A673 (cell line): ENCODE measurements at regions not wholly inside any gene's neighbourhood (a gene's known extent, or its start where the extent isn't known, plus 50 kb on each side); places are given as distances from the start of the nearest gene placed in this dataset.

Experiments used
- BruUV-seq: library from RNA; stranded (reverse); fragments of 400-500 nt; replicated peaks from 2 replicates; lab custom pipeline; 2021; lab: Mats Ljungman, UMichigan
- CTCF ChIA-PET: fragments of 300-600 bp; sonication (Branson Sonifier 250); formaldehyde crosslinking; loops from one replicate; lab custom pipeline; 2022; ENCODE audit warnings: antibody characterized with exemption; lab: Charles Lee
- POLR2A ChIA-PET: fragments of 300-600 bp; sonication (Branson Sonifier 250); formaldehyde crosslinking; loops from one replicate; lab custom pipeline; 2022; ENCODE audit warnings: antibody characterized with exemption; ENCODE audit not compliant: low non-redundant PET; lab: Charles Lee
- DNase-seq: peaks from one replicate; pipeline ENCODE4 v3.0.0-alpha.2; 2015; ENCODE audit warnings: low spot score
- H3K27ac ChIP-seq: fragments of 200-600 bp; sonication (generic); 2 replicates; pipeline ENCODE4 v1.5.1; 2016; ENCODE audit warnings: mixed run types, low read depth, mild to moderate bottlenecking, mixed read lengths, antibody characterized with exemption, low read length; ENCODE audit not compliant: poor library complexity, severe bottlenecking
- H3K27me3 ChIP-seq: fragments of 200-600 bp; sonication (generic); replicated peaks from 2 replicates; pipeline ENCODE4 v1.6.1; 2017; ENCODE audit warnings: mixed run types, low read depth, mild to moderate bottlenecking, mixed read lengths, antibody characterized with exemption, low read length; ENCODE audit not compliant: insufficient read depth, poor library complexity
- H3K36me3 ChIP-seq: fragments of 200-600 bp; sonication (generic); 2 replicates; pipeline ENCODE4 v1.6.1; 2016; ENCODE audit warnings: mixed run types, mild to moderate bottlenecking, mixed read lengths, antibody characterized with exemption, low read length; ENCODE audit not compliant: insufficient read depth, poor library complexity, severe bottlenecking
- H3K4me1 ChIP-seq: fragments of 200-600 bp; sonication (generic); 2 replicates; pipeline ENCODE4 v1.6.1; 2017; ENCODE audit warnings: mixed run types, mild to moderate bottlenecking, mixed read lengths, antibody characterized with exemption, low read length; ENCODE audit not compliant: insufficient read depth, poor library complexity, severe bottlenecking
- H3K4me3 ChIP-seq: fragments of 200-600 bp; sonication (generic); 2 replicates; pipeline ENCODE4 v1.5.1; 2016; ENCODE audit warnings: low read depth, mixed run types, mild to moderate bottlenecking, mixed read lengths, low read length; ENCODE audit not compliant: poor library complexity, severe bottlenecking
- H3K9me3 ChIP-seq: fragments of 200-600 bp; sonication (generic); 2 replicates; pipeline ENCODE4 v1.6.1; 2016; ENCODE audit warnings: mixed run types, low read depth, mild to moderate bottlenecking, mixed read lengths, antibody characterized with exemption, low read length; ENCODE audit not compliant: poor library complexity, severe bottlenecking
- EZH2 ChIP-seq: fragments of 200-600 bp; sonication (generic); IDR thresholded peaks from 2 replicates; pipeline ENCODE4 v1.6.1; 2017; ENCODE audit warnings: borderline replicate concordance, low read depth, mild to moderate bottlenecking, mixed read lengths, antibody characterized with exemption, low read length; ENCODE audit not compliant: poor library complexity, severe bottlenecking
- intact Hi-C: fragments of 100-400 bp; cut with micrococcal nuclease; formaldehyde crosslinking; loops from one replicate; pipeline ENCODE4 v1.10.0; 2022; ENCODE audit not compliant: unreplicated experiment
- TF ChIP-seq, protein P1 (sequence below): fragments of 300-800, 200-600 bp; sonication (generic); conservative IDR thresholded peaks from 2 replicates; pipeline ENCODE4 v1.5.1; 2017; ENCODE audit warnings: low read depth, mild to moderate bottlenecking, antibody characterized with exemption, low read length, moderate library complexity, mixed read lengths

- H3K4me1 ChIP-seq = peaks cover 5% of the 10 kb centered on the region
- DNase-seq = no peak
- H3K27ac ChIP-seq = no peak overlapping the region
- BruUV-seq = no TSS peak
- intact Hi-C loops = no loop called here
- H3K36me3 ChIP-seq = no peaks in the 10 kb centered on the region
- no peaks in the 10 kb centered on the region for H3K9me3 ChIP-seq
- no peak overlapping the region for H3K4me3 ChIP-seq
- TF ChIP-seq EZH2 = no peak
- TF ChIP-seq, protein P1, sequence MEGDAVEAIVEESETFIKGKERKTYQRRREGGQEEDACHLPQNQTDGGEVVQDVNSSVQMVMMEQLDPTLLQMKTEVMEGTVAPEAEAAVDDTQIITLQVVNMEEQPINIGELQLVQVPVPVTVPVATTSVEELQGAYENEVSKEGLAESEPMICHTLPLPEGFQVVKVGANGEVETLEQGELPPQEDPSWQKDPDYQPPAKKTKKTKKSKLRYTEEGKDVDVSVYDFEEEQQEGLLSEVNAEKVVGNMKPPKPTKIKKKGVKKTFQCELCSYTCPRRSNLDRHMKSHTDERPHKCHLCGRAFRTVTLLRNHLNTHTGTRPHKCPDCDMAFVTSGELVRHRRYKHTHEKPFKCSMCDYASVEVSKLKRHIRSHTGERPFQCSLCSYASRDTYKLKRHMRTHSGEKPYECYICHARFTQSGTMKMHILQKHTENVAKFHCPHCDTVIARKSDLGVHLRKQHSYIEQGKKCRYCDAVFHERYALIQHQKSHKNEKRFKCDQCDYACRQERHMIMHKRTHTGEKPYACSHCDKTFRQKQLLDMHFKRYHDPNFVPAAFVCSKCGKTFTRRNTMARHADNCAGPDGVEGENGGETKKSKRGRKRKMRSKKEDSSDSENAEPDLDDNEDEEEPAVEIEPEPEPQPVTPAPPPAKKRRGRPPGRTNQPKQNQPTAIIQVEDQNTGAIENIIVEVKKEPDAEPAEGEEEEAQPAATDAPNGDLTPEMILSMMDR = no peak
- CTCF ChIA-PET = no interaction called here
- H3K27me3 ChIP-seq = no peaks in the 10 kb centered on the region
- POLR2A ChIA-PET = interaction anchor here (0.7 kb wide), 1 partner anchor 283 kb away, joined by 14 read pairs; no protein-coding TSS in a partner anchor
Measured at GRCh38 chr4:112732142-112732541, 95.2 kb downstream of the LARP7 start.

GRCh38 chr4:112735474-112735951, 98.6 kb downstream of the LARP7 start:
- TF ChIP-seq EZH2 = no peak
- TF ChIP-seq, protein P1 = no peak
- ChIA-PET CTCF (no interaction called here), POLR2A (no interaction called here)
- no peaks in the 10 kb centered on the region for H3K36me3 ChIP-seq
- intact Hi-C loops = no loop called here
- no peaks in the 10 kb centered on the region for H3K9me3 ChIP-seq
- H3K4me3 ChIP-seq = no peak overlapping the region
- H3K4me1 ChIP-seq = peaks cover 12% of the 10 kb centered on the region
- no peaks in the 10 kb centered on the region for H3K27me3 ChIP-seq
- no peak overlapping the region for H3K27ac ChIP-seq
- DNase-seq = no peak
- BruUV-seq = no TSS peak

DNA sequence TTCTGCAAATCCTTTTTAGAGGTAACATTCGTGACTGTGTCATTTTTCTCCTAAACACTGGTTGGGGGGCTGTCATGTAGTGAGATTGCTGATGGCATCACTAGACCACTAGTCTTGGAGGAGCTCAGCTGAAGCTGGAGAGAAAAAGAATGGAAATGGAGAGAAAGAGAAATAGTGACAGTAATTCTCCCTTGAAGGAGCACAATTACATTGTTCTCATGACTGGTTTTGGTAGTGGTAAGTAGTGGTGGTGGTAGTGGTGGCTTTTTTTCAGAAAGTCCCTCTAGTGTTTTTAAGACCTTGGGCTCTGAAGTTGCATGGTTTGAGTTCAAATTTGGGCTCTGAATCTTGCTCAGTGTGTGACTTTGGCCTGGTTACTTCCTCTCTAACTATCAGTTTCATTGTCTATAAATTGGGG, 99.8 kb downstream of the LARP7 start:
- H3K36me3 ChIP-seq = no peaks in the 10 kb centered on the region
- BruUV-seq = no TSS peak
- intact Hi-C loops = no loop called here
- TF ChIP-seq EZH2 = no peak
- TF ChIP-seq, protein P1 = no peak
- H3K27ac ChIP-seq = no peak overlapping the region
- no peak overlapping the region for H3K4me3 ChIP-seq
- no peak for DNase-seq
- ChIA-PET POLR2A (no interaction called here), CTCF (no interaction called here)
- peaks cover 12% of the 10 kb centered on the region for H3K4me1 ChIP-seq
- H3K9me3 ChIP-seq = no peaks in the 10 kb centered on the region
- H3K27me3 ChIP-seq = no peaks in the 10 kb centered on the region
